HG03108 (cell line): ENCODE measurements at regions not wholly inside any gene's neighbourhood (a gene's known extent, or its start where the extent isn't known, plus 50 kb on each side); places are given as distances from the start of the nearest gene placed in this dataset.

Experiments used
- ATAC-seq: cut with Tn5 transposase; IDR thresholded peaks from one replicate; pipeline ENCODE4 v1.9.1; 2021; ENCODE audit warnings: moderate library complexity; ENCODE audit not compliant: unreplicated experiment

DNA sequence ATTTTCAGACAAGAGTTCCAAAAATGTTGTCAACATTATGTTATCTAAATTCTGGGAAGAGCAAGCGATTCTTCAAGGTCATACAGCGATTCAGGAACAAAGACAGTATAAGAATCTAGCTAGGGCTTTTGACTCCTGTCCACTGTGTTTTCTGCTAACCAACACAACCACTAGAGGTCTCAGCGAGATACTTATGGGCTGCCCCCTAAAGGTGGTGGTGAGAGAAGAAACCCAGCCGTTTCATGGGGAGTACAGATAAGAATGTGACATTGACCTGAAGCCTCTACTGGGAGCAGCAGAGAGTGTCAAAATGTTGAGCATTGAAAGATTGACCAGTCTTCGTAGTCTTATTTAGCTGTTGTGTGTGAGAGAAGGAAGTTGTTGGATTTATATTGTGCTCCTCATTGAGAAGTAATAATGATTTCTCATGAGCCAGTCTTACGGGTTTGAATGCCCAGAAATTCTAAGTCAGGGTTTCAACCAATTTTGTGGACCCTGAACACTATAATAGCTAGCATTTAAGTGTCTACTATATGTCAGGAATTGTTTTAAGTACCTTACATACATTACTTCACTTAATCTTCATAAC lies 168.3 kb downstream of the SPRY1 start:
- ATAC-seq = peak; percentile 100

DNA sequence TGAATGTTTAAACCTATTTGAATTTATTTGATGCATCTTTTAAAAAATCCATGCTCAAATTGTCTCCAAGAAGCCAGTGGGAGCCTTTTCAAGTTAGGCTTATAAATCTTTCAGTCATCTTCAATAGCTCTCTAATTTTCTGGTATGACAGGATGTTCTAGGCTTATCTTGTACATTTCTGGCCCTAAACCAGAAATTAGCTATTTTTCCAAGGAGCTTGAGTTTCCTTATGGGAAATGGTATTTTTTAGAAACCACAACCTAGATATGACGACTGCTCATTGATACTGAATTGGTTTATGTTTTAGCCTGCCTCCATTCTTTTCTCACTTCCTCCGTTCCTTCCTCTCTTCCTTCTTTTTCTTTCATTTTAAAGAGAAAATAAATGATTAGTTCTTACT lies 172.3 kb downstream of the SPRY1 start:
- ATAC-seq = no peak

DNA sequence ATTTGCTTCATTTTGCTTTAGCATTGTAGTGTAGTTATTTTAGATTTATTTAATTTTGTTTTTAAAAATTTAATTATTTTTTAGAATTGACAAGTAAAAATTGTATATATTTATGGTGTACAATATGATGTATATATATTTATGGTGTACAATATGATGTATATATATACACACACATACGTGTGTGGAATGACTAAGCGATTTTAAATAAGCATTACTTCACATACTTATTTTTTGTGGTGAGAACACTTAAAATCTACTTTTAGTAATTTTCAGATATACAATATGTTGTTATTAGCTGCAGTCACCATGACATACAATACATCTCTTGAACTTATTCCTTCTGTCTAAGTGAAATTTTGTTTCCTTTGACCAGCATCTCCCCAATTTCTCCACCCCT lies 172.9 kb downstream of the SPRY1 start:
- no peak for ATAC-seq

DNA sequence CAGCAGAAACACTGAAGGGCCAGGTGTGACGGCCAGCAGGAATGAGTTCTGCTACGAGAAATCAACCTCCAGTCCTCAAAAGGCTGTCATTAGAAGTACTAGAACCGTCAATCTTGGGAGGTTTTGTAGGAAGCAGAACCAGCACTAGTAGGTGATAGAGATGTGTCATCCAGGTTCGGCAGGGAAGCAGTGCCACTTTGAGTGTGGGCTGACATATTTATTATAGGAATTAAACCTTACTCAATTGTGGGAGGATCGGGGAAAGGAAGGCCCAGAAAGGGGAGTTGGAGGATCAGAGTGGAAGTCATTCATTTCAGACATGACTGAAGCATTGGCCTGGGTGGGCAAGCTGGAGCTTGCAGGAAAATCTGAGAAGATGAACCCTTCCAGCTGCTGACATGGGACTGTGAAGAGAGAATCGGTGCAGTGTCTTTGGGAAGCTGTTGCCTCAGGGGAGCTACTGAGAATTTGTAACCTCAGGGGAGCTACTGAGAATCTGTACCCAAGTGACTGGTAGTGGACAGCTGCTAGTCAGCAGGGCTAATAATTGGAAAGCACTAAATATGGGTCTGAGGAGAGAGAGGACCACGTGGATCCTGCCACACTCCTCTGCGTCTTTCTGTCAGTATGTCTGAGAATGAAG lies 177.4 kb downstream of the SPRY1 start:
- no peak for ATAC-seq

DNA sequence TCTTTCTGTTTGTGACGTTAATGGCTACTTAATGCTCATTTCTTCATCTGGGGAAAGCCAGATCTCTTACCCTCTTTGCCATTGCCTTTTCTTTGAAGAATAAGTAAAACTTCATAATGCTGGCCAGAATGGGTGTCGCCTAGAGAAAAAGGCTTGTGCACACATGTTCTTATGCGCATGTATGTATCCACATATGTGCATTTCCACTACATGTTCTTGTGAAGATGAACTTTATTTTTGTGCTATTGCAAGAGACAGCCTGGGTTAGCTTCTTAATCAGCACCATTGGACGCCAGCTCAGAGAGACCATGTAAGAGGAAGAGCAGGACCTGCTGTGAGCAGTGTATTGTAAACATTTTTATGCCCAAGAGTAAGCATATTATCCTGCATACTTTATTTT lies 178.7 kb downstream of the SPRY1 start:
- no peak for ATAC-seq

DNA sequence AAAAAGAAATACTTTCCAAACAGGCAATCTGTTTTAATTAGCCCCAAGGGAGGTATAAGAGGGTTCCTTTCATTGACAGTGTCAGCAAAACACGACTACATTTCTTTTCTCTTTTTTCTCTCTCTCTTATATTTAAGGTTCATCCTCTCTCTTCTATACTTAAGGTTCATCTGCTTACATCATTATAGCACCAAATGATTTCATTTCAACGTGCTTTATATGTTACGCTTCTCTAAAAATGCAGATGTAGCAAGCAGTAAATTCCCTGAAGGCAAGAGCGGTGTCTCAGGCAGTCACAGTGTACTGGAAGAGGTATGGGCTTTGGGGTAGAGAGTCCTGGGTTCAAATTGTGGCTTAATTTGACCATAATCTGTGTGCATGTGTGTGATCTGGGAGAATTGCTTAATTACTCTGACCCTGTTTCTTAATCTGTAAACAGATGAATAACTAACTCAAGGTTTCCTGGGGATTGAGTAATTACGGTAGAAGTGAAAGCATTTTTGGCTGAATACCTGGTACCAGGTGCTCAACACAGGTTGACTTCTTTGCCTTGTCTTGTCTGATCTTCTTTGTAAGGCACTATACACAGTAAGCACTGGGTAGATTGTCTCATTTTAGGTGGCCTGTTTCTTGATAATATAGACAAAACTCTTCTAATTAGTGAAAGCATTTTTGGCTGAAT lies 180.8 kb downstream of the SPRY1 start:
- no peak for ATAC-seq

DNA sequence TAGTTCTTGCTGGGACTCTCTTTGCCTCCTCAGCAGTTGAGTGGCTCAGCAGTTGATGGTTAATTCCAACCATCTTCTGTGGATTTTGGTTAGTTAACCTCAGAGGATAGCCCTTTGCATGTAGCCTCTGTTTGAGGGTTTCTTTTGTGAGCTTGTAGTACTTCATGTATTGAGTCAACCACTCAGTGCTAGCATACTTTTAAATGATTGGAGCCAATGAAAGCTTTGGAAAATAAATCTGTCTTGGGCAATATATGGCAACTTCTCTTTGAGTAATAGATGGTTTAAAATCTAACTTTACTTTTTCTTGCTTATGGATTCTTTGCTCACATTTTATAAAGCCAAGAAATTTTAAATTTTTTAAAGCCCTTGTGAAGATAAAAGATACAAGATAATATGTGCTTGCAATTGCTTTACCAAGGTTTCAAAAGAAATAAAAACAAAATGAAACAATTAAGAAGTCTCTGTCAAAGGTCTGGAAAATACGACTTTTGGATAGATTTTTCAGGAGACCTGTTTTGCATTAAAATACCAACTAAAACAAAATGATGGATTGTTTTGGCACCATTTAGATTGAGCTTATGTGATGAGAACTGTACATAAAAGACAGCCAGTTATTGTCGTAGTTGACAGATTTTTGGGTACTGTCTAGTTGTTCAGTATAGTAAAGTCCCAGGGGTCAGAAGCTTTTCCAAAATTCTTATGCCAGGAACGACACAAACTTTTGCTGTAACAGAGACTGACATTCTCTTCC lies 181.9 kb downstream of the SPRY1 start:
- no peak for ATAC-seq

DNA sequence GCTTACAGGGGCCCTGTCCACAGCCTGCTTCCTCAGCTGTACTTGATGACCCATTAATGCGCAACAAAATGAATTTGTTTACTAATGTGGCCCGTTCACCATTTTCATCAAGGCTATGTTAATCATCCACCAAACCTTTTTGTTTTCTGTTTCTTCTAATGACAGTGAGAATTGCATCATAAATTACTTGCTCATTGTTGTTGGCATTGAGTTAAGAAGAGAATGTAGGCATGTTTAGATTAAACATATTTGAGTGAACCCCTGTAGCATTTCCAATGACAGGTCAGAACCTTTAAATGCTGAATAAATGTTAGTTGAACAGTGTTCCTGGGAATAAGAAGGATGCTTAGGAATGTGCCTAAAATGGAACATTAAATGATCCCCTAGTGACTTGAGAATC lies 183.4 kb downstream of the SPRY1 start:
- no peak for ATAC-seq

DNA sequence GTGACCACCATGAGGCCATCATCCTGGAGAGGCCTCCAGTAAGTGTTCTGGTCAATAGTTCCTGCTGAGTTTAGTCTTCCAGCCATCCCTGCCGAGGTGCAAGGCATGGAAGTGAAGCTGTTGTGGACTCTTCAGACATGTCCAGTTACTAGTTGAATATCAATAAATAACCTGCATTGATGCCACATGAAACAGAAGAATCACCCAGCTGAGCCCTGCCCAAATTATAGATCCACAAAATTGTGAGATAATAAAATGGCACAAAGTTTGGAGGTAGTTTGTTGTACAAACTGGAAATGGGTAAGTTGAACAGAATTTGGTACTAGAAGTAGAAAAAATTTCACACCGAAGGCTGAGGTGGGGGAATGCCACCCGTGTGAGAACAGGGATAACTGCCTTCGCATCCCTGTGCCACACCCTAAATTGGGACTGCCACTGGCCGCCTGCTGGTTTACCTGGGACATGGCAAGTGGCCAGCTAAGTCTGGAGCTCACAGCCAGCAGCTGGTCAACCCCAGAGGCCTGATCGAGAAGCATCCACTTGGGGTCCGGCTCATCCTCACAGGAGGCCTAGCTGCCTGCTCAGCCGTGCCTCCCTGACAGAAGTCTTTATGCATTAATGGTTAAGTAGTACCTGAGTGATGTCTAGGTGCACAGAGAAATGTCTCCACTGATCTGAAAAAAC lies 184.5 kb downstream of the SPRY1 start:
- no peak for ATAC-seq

DNA sequence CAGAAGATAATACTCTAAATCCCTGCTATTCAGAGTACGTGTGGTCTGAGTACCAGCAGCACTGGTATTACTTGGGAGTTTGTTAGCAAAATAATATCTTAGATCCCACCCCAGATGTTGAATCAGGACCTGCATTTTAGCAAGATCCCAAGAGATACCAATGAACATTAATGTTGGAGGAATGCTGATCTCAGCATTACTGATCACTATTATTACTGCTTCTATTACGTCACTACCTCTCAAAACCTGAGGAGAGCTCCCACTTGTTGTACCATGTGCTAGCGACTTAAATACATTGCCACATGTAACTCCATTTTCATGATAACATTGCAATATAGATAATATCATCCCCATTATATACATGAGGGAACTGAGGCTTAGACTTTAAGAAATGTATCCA lies 185.2 kb downstream of the SPRY1 start:
- no peak for ATAC-seq

DNA sequence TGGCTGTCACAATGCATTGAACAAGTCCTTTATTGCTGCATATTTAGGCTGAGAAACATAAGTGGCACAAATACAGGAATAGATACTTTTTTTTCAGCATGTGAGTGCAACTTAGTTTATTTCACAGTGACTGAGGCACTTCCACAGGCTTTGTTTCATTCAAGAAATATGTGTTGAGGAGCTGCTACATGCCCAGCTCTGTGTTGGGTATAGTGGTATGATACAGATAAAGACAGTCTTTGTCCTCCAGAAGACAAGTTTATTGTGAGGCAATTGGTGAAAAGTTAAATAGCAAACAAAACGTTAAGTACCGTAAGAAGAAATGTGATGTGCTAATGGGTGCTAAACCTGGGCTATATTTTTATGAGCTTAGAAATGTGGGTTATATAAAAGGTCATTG lies 186.4 kb downstream of the SPRY1 start:
- no peak for ATAC-seq

DNA sequence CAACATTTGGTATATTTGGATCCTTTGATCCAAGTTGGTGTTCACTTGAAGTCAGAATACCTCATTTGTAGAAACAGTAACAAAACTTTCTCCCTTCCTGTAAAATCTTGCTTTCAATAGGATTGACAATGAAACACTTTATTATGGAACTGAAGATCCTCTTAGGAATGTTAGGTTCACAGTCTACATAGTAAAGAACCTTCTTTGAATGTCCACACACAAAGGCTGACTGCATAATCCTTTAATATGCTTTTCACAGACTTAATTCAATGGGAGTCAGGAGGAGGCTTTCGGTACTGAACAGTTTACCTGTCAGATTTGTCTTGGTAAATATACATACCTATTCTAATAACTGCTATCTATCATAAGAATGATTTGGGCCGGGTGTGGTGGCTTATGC lies 188.5 kb downstream of the SPRY1 start:
- no peak for ATAC-seq

DNA sequence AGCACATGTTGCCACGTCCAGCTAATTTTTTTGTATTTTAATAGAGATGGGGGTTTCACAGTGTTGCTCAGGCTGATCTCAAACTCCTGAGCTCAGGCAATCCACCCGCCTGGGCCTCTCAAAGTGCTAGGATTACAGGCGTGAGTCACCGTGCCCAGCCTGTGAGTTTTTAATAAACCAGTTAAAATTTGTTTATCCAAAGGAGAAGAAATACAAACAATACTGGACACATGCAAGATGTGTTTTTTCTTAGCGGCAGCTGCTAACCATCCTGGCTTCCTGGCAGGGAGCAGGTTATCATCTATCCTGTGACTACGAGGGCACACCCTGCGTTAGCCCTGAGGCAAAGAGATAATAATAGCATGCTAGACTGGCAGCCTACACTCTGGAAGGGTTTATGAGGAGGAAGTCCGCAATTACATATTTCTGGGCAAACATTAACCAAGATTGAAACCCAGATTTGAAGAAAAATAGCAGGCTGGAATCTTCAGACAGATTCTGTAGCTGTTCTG lies 191.4 kb downstream of the SPRY1 start:
- peak; percentile 7 for ATAC-seq

DNA sequence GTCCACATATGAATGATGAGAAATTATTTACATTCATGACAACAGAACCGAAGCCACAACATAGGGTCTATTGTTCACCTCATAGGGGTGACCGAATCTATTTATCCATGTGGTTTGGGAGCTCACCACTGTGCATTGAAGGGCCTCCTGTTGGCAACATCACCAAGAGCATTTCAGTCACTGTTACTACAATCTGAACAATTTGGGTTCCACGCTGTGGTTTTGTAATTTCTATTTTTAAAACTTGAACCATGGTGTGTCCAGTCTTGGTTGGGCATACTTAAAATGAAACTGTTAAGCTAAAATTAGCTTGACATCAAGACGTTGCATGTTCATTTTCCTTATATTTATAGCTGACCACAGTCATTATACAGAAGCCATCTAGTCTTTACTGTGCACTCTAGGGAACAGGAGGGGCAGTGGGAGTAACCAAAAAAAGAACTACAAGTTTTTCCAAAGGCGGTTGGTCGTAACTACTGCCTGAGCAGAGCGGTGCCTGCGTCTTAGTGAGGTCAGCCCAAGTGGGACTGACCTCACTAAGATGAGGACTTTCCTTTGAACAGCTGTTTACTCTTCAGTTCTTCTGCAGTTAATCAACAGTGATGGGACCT lies 192.1 kb downstream of the SPRY1 start:
- ATAC-seq = peak; percentile 68

DNA sequence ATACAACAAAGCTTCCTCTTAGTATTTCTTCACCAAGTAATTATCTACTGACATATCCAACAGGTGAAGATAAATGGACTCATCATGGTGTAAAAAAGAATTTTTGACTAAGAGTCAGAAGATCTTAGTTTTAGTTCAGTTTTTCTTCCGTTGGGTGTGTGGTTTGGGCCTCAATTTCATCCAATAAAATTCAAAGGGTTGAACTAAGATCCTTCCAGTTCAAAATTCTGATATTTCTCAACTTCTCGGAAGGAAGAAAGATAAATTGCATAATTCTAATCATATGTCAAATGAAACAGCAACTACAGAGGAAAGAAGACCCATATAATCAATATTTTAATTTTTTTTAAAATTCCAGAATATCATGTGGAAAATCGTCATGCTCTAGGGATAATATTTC lies 192.7 kb downstream of the SPRY1 start:
- ATAC-seq = no peak

DNA sequence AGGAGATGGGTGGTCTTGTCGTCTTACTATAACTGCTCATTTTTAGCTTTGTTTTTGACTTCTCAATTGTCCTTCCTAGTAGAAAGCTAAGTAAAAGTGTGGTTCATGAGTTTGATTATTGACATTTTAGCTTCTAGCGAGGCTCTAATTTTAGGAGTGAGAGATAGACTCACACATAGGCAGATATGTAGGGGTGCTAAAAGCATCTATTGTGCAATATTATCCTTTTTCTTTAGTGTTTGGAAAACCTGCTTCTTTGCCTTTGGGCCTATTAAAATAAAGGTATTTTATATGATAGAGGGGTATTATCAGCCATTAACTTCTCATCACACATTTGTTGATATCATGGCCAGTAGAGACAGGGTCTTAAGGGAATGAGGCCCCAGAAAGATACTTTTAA lies 195.3 kb downstream of the SPRY1 start:
- ATAC-seq = no peak

DNA sequence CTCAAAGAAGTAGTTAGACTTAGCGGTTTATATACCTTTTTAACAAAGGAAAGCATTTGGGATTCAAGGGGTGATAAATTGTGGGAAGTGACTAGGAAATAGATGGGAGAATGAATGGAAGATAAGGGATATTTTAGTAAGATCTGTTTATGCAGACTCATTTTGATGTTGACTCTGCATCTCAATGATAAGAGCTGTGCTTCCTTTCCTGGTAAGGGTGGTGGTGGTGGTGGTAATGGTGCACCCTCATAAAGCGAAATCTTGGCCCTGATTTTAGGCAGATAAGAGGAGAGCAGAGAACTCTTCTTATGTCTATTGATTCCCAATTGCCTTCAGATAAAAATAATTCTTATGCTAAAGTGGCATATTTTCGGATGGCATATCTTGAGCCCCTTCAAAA lies 197.1 kb downstream of the SPRY1 start:
- no peak for ATAC-seq

DNA sequence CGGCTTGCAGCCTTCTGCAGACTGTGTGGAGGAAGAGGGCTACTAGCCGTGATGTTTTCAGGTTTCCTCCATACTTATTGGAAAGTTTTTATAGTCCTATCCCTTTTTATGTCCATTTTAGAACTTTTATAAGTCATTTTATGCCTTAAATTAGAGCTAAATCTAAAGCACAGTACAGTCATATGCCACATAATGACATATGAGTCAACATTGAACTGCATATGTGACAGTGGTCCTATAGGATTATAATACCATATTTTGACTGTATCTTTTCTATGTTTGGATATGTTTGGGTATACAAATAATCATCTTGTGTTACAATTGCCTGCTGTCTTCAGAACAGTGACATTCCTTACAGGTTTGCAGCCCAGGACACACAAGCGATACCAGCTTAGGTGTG lies 200.2 kb downstream of the SPRY1 start:
- no peak for ATAC-seq

DNA sequence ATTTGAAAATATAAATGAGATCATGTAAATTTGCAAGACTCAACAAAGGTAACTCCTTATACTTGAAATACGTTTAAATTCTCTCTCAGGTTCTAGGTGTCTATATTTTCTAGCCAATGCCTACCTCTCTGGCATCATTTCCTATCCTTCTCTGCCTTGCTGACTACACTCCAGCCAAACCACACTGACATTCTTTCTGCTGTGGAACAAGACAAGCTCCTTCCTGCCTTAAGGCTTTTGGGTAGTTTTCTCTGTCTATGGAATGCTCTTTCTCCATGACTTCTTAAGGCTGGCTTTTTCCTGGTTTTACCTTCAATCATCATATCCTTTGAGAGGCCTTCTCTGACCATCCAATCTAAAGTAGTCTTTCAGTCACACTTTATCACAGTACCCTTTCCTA lies 201.0 kb downstream of the SPRY1 start:
- no peak for ATAC-seq

DNA sequence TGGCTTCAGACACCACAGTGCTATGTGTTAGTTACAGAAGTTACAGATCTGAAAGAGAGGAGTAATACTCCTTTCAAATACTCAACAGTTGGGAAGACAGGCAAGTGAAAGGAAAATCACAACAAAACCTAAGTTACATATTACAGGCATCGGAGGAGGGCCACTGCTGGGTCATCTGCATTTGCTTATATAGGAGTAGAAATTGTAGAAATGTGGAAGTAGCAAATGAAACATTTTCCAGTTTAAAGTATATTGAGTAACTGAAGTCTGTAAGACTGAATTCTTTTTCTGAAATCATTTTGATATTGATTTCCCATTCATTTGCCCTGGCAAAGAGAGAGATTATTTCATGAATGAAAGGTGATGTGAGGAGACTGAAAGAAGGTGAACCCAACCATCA lies 201.7 kb downstream of the SPRY1 start:
- ATAC-seq = no peak
